Liver (tissue), 8 donors: ENCODE measurements at regions not wholly inside any gene's neighbourhood (a gene's known extent, or its start where the extent isn't known, plus 50 kb on each side); places are given as distances from the start of the nearest gene placed in this dataset.

Experiments used
- DNase-seq: peaks from one replicate; pipeline ENCODE4 v3.0.0-alpha.2; 2017; ENCODE audit warnings: low spot score
- H3K27ac ChIP-seq, 2 donors: one replicate each; pipeline ENCODE4 v1.7.0; 2013; ENCODE audit warnings: inconsistent platforms in 2 of 2, low read length in 2 of 2, control low read depth in 1 of 2, low read depth in 1 of 2, mild to moderate bottlenecking in 1 of 2
- H3K27me3 ChIP-seq, 4 donors: one replicate each; pipeline versions ENCODE4 v1.6.1 to v1.7.0; 2013; ENCODE audit warnings: low read length in 3 of 4, inconsistent platforms in 1 of 4, mild to moderate bottlenecking in 1 of 4, moderate library complexity in 1 of 4; ENCODE audit not compliant: control insufficient read depth in 4 of 4, insufficient read depth in 4 of 4
- H3K36me3 ChIP-seq, 4 donors: one replicate each; pipeline versions ENCODE4 v1.6.1 to v1.7.0; 2013; ENCODE audit warnings: low read length in 3 of 4, mild to moderate bottlenecking in 3 of 4, low read depth in 1 of 4, moderate library complexity in 1 of 4; ENCODE audit not compliant: control insufficient read depth in 4 of 4, insufficient read depth in 3 of 4
- H3K4me1 ChIP-seq, 4 donors: one replicate each; pipeline versions ENCODE4 v1.6.1 to v1.7.0; 2013; ENCODE audit warnings: low read length in 3 of 4, mild to moderate bottlenecking in 3 of 4, moderate library complexity in 1 of 4; ENCODE audit not compliant: control insufficient read depth in 4 of 4, insufficient read depth in 4 of 4
- H3K4me3 ChIP-seq, 3 donors: one replicate each; pipeline versions ENCODE4 v1.6.1 to v1.7.0; 2013; ENCODE audit warnings: low read length in 3 of 3, control low read depth in 1 of 3, low read depth in 1 of 3, mild to moderate bottlenecking in 1 of 3
- H3K9ac ChIP-seq, 2 donors: one replicate each; pipeline ENCODE4 v1.7.0; 2013; ENCODE audit warnings: low read length in 2 of 2, mild to moderate bottlenecking in 2 of 2, moderate library complexity in 2 of 2, control low read depth in 1 of 2, low read depth in 1 of 2
- H3K9me3 ChIP-seq, 4 donors: one replicate each; pipeline versions ENCODE4 v1.6.1 to v1.7.0; 2013; ENCODE audit warnings: low read length in 3 of 4; ENCODE audit not compliant: control insufficient read depth in 4 of 4
- EGR1 ChIP-seq, 2 donors: IDR thresholded peaks; 2 replicates each; pipeline ENCODE4 v1.6.1; 2016 to 2018; ENCODE audit warnings: antibody characterized with exemption in 2 of 2, low read depth in 2 of 2
- FOXA1 ChIP-seq: IDR thresholded peaks from 2 replicates; pipeline ENCODE4 v1.6.1; 2016; ENCODE audit warnings: antibody characterized with exemption
- FOXA2 ChIP-seq: IDR thresholded peaks from 2 replicates; pipeline ENCODE4 v1.6.1; 2016; ENCODE audit warnings: antibody characterized with exemption
- GABPA ChIP-seq, 2 donors: IDR thresholded peaks in 1 of 2; conservative IDR thresholded peaks in 1 of 2; 2 replicates each; pipeline ENCODE4 v1.6.1; 2016; ENCODE audit warnings: antibody characterized with exemption in 2 of 2, mild to moderate bottlenecking in 1 of 2, moderate library complexity in 1 of 2
- HNF4A ChIP-seq, 2 donors: conservative IDR thresholded peaks; 2 replicates each; pipeline ENCODE4 v1.6.1; 2016; ENCODE audit warnings: antibody characterized with exemption in 2 of 2, mild to moderate bottlenecking in 2 of 2
- HNF4G ChIP-seq: IDR thresholded peaks from 2 replicates; pipeline ENCODE4 v1.6.1; 2016; ENCODE audit warnings: antibody characterized with exemption
- JUND ChIP-seq, 2 donors: IDR thresholded peaks; 2 replicates each; pipeline ENCODE4 v1.6.1; 2016; ENCODE audit warnings: antibody characterized with exemption in 2 of 2
- MAX ChIP-seq: IDR thresholded peaks from 2 replicates; pipeline ENCODE4 v1.6.1; 2016; ENCODE audit warnings: antibody characterized with exemption
- NR2F2 ChIP-seq: IDR thresholded peaks from 2 replicates; pipeline ENCODE4 v1.6.1; 2016; ENCODE audit warnings: antibody characterized with exemption
- RAD21 ChIP-seq, 2 donors: IDR thresholded peaks; 2 replicates each; pipeline ENCODE4 v1.6.1; 2016; ENCODE audit warnings: antibody characterized with exemption in 2 of 2, mild to moderate bottlenecking in 2 of 2
- REST ChIP-seq: IDR thresholded peaks from 2 replicates; pipeline ENCODE4 v1.6.1; 2016; ENCODE audit warnings: antibody characterized with exemption, mild to moderate bottlenecking
- RXRA ChIP-seq, 2 donors: IDR thresholded peaks; 2 replicates each; pipeline ENCODE4 v1.6.1; 2017 to 2018; ENCODE audit warnings: antibody characterized with exemption in 2 of 2, mild to moderate bottlenecking in 1 of 2
- SP1 ChIP-seq: IDR thresholded peaks from 2 replicates; pipeline ENCODE4 v1.6.1; 2018; ENCODE audit warnings: antibody characterized with exemption, mild to moderate bottlenecking
- YY1 ChIP-seq: IDR thresholded peaks from 2 replicates; pipeline ENCODE4 v1.6.1; 2016; ENCODE audit warnings: antibody characterized with exemption, mild to moderate bottlenecking
- WGBS: extraction: QIAGEN DNeasy Blood & Tissue Kit; methylation state at CpG from one replicate; pipeline ENCODE4 v1.1.7; 2013; 5-methylcytosine and 5-hydroxymethylcytosine counted together
- TF ChIP-seq, protein P1 (sequence below): fragments of 150-350 bp; IDR thresholded peaks from 2 replicates; pipeline ENCODE4 v1.5.1; 2017; ENCODE audit warnings: improper control_type of control experiment, low read depth, low read length; ENCODE audit not compliant: missing input control
- TF ChIP-seq, protein P2 (sequence below): IDR thresholded peaks from 2 replicates; pipeline ENCODE4 v1.6.1; 2016; ENCODE audit warnings: antibody characterized with exemption
- donor health status: healthy.
- donor health status: healthy.
- donor health status: healthy.
- donor health status: healthy.
- donor health status: healthy.

- 52% methylated on average over 3 of the region's 3 CpGs for WGBS
- H3K9me3 ChIP-seq, result no peaks in the 10 kb centered on the region
- H3K27me3 ChIP-seq, result peaks cover 0 to 5% (median 0%) of the 10 kb centered on the region in 4 donors
- DNase-seq, result no peak
- peak overlapping the region; percentile 10 to 65 for H3K27ac ChIP-seq
- H3K36me3 ChIP-seq, result no peaks in the 10 kb centered on the region
- peaks cover 0 to 7% (median 5%) of the 10 kb centered on the region in 4 donors for H3K4me1 ChIP-seq
- TF ChIP-seq HNF4A (conservative IDR thresholded peaks at IDR 0.05) (no peak), RAD21 (IDR thresholded peaks at IDR 0.05) (no peak), GABPA (IDR thresholded peaks at IDR 0.05 in 1 of 2, conservative IDR thresholded peaks at IDR 0.05 in 1 of 2) (no peak), REST (no peak), FOXA2 (no peak), JUND (IDR thresholded peaks at IDR 0.05) (no peak), HNF4G (no peak), YY1 (no peak), EGR1 (IDR thresholded peaks at IDR 0.05; ENCODE audit: low read depth in 2 of 2) (no peak), RXRA (IDR thresholded peaks at IDR 0.05) (no peak), NR2F2 (no peak), MAX (no peak), FOXA1 (no peak), SP1 (no peak)
- TF ChIP-seq, protein P1, sequence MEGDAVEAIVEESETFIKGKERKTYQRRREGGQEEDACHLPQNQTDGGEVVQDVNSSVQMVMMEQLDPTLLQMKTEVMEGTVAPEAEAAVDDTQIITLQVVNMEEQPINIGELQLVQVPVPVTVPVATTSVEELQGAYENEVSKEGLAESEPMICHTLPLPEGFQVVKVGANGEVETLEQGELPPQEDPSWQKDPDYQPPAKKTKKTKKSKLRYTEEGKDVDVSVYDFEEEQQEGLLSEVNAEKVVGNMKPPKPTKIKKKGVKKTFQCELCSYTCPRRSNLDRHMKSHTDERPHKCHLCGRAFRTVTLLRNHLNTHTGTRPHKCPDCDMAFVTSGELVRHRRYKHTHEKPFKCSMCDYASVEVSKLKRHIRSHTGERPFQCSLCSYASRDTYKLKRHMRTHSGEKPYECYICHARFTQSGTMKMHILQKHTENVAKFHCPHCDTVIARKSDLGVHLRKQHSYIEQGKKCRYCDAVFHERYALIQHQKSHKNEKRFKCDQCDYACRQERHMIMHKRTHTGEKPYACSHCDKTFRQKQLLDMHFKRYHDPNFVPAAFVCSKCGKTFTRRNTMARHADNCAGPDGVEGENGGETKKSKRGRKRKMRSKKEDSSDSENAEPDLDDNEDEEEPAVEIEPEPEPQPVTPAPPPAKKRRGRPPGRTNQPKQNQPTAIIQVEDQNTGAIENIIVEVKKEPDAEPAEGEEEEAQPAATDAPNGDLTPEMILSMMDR, result no peak
- TF ChIP-seq, protein P2, sequence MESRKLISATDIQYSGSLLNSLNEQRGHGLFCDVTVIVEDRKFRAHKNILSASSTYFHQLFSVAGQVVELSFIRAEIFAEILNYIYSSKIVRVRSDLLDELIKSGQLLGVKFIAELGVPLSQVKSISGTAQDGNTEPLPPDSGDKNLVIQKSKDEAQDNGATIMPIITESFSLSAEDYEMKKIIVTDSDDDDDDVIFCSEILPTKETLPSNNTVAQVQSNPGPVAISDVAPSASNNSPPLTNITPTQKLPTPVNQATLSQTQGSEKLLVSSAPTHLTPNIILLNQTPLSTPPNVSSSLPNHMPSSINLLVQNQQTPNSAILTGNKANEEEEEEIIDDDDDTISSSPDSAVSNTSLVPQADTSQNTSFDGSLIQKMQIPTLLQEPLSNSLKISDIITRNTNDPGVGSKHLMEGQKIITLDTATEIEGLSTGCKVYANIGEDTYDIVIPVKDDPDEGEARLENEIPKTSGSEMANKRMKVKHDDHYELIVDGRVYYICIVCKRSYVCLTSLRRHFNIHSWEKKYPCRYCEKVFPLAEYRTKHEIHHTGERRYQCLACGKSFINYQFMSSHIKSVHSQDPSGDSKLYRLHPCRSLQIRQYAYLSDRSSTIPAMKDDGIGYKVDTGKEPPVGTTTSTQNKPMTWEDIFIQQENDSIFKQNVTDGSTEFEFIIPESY, result no peak
- no peak overlapping the region for H3K9ac ChIP-seq
- no peak overlapping the region for H3K4me3 ChIP-seq
Observed at GRCh38 chr1:39086386-39086785, 60.2 kb downstream of the NDUFS5 start.

- WGBS, result 77% methylated on average over 7 of the region's 7 CpGs
- Histone ChIP-seq H3K27ac (peak overlapping the region; percentile 10 to 65), H3K4me3 (no peak overlapping the region), H3K9ac (no peak overlapping the region), H3K36me3 (no peaks in the 10 kb centered on the region), H3K4me1 (peaks cover under 1 to 3% (median 2%) of the 10 kb centered on the region in 4 donors), H3K27me3 (peaks cover 0 to 5% (median 0%) of the 10 kb centered on the region in 4 donors), H3K9me3 (no peaks in the 10 kb centered on the region)
- TF ChIP-seq, protein P2, result no peak
- TF ChIP-seq, protein P1, result no peak
- TF ChIP-seq YY1 (no peak), HNF4A (conservative IDR thresholded peaks at IDR 0.05) (no peak), SP1 (no peak), HNF4G (no peak)
- DNase-seq, result no peak
Observed at GRCh38 chr1:39086865-39087409, 60.8 kb downstream of the NDUFS5 start.
